SK-N-DZ (cell line): ENCODE measurements at regions not wholly inside any gene's neighbourhood (a gene's known extent, or its start where the extent isn't known, plus 50 kb on each side); places are given as distances from the start of the nearest gene placed in this dataset.
"Not testable (repeated sequence)": the region's sequence is repeated elsewhere in the genome, so short reads cannot be mapped to it uniquely, and the experiment has no call there.

Source experiments
- DNase-seq: peaks from one replicate; pipeline ENCODE4 v3.0.0-alpha.2; 2015; ENCODE audit warnings: low spot score

DNA sequence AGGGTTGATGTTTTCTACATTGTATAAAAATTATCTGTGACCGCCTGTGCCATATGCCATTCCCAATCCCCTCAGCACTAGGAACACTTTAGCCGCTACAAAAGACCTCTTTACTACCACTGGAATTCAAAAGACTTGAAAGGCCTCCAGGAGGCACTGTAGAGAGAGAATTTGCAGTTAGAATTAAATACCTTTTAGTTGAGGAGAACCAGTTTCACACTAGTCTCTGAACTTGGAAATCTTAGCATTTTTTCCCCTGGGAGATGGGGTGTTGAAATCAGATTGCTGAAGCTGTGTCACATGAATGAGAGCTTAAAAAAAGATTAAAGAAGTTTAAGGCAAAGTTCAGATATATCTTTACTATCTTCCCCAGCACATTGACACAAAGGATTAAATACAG, 291.0 kb downstream of the ADGRL2 start:
- no peak for DNase-seq

DNA sequence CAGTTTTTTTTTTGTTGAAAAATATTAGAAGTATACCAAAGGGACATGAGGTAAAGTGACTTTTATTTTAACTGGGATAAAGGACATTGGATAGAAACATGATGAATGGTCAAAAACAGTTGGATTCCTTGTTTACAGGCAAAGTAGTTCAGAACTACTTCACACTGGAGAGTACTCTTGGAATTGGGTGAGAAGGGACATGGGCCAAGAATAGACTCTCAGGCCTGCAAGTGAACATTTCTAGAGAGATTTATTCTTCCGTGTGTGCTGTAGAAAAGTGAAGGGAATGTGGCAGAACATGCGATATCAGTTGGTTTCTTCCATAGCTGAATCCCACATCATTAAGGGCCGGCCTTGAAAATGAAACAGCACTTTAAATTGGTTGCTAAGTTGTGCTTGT, 290.5 kb downstream of the ADGRL2 start:
- no peak for DNase-seq

DNA sequence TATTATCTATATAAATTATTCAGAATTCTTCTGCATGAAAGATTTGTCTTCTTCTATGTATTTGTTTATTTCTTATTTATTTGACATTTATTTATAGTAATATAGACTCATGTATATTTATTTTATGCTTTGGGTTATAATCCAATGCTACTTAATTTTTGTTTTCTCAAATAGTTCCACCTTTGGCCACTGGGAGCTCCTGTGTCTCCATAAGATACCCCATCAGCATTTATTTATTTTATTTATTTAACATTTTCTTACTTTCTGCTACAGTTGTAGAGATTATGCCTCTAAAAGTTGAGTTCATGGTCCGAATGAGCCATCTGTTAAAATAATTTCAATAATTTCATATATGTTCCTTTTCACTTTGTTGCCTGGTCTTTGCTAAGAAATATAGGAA, 289.4 kb downstream of the ADGRL2 start:
- no peak for DNase-seq

DNA sequence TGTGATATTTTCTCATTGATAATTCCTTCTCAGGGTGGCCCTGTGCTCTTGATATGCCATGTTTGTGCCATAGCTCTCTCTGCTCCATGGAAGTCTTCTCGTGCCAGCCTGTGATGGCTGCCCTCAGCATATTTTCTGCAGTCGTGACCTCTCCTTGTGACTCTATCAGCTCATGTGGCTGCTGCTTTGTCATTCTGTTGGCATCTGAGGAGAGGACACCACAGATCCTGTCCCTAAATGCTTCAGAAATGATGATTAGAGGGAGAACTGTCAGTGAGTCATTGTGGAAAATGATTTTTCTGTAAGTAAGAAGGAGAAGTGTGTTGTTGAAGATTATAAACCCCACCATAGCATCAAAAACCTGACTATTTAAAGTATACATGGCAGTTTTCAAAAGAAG, 286.0 kb downstream of the ADGRL2 start:
- DNase-seq, result no peak

DNA sequence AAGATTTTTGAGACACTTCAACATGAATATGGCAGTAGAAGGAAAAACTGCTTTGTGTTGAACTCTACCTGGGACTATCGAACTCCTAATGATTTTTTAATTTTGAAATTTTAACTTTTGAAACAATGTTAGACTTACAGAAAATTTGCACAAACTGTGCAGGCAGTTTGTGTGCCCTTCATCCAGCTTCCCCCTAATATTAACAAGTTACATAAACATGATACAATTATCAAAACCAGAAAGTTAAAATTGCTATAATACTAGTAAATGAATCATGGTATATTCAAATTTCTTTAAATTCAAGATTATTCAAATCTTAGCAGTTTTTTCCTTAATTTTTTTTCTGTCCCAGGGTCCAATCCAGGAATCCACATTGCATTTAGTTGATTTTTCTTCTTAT, 278.9 kb downstream of the ADGRL2 start:
- DNase-seq, result no peak

DNA sequence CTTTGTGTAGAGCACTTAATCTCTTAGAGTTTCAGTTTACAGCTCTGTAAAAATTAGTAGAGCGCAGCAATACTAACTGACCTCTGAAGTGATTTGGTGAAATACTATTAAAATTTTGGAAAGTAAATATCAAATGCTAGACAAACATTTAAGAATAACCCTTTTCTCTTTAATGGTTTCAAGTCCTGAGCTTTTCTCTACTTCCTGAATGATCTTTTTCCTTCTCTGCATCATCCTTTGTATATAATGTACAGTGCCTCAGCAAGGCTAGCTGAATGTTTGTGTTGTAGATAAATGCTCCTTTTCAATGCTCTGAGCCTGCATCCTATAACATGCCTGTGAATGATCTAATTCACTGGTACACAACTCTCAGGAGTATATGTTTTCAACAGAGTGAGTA, 272.9 kb downstream of the ADGRL2 start:
- DNase-seq, result no peak

DNA sequence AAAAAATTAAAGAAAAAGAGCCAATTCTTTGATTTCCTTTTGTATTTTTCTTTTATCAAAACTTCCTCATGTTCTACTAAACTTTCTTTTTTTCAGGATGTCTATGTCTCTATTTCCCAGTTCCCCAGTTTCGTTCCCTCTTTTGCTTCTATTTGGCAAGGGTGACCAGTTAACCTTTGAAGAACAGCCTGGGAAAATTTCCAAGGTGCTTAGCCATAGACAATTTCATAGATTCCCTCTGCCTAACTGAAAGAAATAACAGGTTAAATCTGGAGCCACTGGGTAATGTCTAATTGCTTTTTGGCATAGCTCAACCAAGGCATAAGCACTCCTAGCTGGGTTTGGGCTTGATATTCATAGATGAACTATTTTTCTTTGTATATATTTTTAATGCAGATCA, 272.3 kb downstream of the ADGRL2 start:
- no peak for DNase-seq

DNA sequence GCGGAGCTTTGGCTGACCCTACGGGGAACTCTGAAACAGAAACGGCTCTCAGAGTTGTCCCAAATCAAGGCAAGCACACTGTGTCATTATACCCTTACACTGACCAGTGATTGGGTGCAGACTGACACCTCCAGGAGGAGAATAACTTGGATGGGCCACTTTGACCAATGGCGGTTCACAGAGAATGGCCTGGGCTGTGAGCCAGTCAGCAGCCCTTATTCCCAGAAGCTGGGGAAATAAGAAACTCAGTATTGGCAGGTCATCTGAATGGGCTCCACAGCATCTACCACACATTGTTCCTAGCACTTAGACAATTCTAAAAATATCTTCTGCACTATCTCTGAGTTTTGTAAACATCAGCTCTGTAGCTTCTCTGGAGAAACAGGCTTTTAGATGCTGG, 265.2 kb downstream of the ADGRL2 start:
- DNase-seq, result no peak

DNA sequence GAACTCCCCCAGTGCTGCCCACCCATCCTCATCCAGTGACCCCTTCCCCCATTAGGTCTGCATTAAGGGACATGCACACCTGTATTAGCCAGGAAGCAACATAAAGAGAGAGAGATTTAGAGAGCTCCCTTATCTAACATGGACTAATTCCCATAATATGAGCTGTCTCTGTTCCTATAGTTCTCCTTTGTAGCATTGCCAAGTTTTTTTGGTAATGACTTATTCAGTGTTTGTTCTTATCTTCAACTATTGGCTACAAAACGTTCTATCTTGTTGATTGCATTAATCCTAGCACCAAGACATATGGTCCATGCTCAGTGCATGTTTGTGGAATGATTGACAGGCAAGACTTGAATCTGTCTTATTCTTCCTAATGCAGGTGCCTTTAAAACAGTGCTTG, 264.0 kb downstream of the ADGRL2 start:
- no peak for DNase-seq

DNA sequence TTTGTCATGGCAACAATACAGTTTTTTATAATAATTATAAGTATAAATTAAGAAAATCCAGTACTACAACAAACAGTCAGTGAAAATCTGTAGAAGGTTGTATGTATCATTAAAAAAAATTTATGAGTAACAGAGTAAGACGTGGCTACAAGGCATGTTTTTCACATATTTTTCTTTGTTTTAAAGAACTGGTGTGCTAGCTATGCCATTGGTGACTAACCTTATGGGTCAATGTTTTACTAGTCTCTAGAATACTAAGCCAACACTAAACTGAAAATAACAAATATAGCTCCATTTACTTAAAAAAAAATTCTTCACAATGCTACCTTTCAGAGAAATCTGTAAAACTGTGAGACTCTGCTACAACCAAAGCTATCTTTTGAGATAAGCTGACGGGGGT, 261.5 kb downstream of the ADGRL2 start:
- no peak for DNase-seq

DNA sequence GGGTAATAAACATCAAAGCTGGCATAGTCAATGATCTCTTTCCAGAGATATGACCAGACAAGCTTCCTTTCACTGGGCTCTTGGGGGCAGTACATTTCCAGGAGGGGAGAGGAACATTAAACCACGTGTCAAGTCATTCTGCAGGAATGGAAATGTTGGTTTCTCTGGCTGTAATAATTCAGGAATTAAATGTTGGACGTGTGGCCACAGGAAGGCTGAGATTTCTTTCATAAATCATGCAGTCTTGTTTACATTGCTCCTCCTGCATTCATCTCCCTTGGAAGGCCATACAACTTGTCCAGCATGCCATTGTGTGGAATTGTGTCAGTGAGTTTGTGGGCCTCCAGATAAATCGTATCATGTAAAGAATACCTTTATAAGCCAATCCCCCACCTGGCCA, 259.2 kb downstream of the ADGRL2 start:
- no peak for DNase-seq

DNA sequence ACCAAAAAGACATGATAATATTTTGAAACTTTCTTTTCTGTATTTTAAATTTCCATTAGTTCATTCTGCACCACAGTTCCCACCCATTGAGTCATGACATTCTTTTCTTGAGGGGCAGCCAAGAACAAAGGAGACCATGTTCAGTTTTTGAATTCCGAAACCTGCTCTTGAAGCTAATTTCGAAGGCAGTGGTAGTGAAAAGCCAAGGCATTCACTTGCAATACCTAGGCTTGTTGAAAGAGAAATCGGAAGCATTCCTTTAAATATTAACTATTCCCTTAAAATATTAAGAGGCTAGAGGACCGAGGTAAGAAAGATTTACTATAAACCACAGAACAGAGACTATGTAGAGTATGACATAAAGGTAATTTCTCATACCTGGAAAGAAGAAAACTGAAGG, 256.3 kb downstream of the ADGRL2 start:
- no peak for DNase-seq

DNA sequence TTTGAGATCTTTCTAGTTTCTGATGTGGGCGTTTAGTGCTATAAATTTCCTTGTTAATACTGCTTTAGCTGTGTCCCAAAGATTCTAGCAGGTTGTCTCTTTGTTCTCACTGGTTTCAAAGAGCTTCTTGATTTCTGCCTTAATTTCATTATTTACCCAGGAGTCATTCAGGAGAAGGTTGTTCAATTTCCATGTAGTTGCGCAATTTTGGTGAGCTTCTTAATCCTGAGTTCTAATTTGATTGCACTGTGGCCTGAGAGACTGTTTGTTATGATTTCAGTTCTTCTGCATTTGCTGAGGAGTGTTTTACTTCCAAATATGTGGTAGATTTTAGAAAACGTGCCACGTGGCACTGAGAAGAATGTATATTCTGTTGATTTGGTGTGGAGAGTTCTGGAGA, 254.6 kb downstream of the ADGRL2 start:
- not testable (repeated sequence) for DNase-seq

DNA sequence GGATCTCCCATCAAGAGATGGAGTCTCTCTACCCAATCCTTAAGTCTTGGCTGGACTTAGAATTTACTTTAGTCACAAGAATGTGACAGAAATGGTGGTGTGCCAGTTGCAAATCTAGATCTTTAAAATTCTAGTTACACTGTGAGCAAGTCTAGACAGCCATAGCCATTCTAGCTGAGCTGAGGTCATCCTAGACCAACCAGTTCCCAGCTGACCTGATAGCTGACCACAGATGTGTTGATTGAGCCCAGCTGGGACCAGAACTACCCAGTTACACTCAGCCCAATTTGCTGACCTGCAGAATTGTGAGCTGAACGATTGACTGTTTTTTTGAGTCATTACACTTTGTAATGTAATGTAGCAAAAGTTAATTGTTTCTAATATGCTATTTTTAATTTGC, 251.8 kb downstream of the ADGRL2 start:
- no peak for DNase-seq

DNA sequence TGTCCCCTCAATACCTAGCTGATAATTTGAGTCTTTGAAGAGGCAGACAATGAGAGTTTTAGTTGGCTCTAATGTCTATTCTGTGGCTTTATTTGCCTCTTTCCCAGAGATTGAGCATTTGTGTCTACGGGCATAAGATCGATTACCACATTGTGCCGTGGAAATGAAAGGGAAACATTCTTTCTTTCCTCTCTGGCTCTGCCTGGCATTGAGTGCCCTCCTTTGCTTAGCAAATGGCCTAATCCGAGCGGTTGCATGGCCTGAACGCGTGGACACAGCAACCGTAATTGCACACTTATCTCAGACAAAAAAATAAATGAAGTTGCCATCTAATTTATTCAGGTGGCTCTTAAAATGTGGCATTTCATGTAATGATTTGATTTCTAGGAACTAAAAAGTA, 247.9 kb downstream of the ADGRL2 start:
- DNase-seq, result no peak

DNA sequence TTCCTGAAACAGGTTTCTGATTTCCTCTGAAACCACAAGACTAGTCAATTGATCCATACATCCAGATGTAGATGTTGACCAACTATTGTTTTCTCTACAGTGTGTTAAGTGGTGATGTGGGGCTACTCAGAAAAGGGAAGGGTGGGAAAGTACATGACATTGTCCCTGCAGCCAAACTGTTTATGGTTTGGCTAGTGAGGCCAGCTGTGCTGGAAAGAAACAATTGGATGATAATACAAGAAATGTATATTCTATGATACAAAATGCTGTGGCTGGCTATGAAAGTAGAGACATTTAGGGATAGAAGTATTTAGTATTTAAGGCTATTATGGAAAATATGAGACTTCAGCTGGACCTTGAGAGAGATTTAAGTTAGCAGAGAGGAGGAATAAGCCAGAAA, 244.5 kb downstream of the ADGRL2 start:
- DNase-seq, result no peak

DNA sequence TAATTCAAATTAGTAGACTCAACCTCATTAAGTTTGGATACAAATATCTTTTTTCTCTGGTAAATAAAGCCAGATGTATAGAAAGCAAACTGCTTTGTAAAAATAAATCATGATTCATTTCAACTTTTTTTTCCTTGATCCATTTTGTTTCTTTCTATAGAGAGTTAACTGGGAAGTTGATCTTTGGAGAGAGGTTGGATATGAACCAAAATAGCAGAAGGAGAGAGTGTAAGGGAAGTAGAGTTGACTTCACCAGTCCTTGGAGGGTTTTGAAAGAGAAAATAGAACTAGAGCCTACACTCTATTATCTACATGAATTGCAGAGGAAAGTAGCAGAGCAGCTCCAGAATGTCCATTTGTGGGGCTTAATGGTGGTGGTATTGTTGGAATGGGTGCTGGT, 243.8 kb downstream of the ADGRL2 start:
- DNase-seq, result no peak

DNA sequence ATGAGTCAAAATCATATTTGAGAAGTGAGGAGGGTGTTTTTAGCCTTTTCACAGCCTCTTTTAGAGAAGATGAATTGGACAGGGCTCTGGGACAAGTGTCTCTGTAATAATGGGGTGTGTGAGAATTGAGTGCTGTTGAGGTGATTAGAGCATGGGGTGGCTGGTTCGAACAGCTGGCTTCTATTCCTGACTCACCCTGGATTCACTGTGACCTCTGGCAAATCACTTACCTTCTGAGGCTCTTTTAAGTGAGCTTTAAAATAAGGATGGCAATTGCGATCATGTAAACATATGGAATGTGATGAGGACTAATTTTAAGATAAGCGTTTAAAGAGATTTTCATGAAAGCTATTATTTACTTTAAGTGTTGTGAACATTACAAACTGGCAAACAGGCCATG, 243.4 kb downstream of the ADGRL2 start:
- DNase-seq, result no peak

DNA sequence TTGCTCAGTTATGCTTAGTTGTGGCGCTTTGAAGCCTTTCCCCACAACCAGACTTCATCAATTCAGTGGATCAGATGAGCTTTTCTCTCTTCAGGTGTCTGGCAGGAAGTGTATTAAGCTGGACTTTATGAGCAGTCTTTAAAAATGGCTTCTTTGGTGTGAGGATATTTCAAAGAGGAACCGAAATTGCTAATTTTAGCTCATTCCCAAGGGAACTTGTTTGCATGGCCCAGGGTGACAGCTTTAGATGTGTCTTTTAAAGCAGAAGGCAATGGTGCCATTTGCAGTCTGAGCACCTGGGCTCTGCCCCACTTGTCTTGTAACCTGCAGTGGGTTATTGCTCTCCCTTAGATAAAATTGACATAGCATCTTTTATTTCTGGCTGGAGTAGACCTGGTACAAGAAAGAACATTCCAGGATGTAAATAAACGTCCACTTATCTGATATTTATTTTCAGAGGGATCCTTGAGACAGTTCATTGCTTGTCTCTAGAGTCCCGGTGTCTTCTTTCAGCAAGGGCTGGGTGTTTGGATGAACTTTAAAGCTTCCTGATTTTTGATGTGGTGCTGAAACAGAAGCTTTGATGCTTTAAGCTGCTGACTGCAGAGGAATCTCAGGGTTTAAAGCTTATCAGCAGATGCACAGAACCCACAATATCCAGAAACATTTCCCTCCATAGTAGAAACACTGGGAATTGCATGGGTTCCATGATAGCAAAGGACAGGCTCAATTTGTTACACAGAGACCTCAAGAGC, 241.7 kb downstream of the ADGRL2 start:
- DNase-seq, result no peak
